H1 (cell line): ENCODE measurements at regions not wholly inside any gene's neighbourhood (a gene's known extent, or its start where the extent isn't known, plus 50 kb on each side); places are given as distances from the start of the nearest gene placed in this dataset.

Experiments used
- CTCF ChIA-PET: fragments of 300-600 bp; sonication (Branson Sonifier 250); formaldehyde crosslinking; loops from one replicate; lab custom pipeline; 2021; ENCODE audit not compliant: partially characterized antibody; lab: Charles Lee
- POLR2A ChIA-PET: fragments of 300-600 bp; sonication (Branson Sonifier 250); formaldehyde crosslinking; loops from one replicate; lab custom pipeline; 2021; ENCODE audit warnings: inconsistent platforms; ENCODE audit not compliant: partially characterized antibody; lab: Charles Lee
- DNase-seq, 2 experiments: peaks; one replicate each; pipeline versions ENCODE4 v3.0.0 to v3.0.0-alpha.2; 2010 to 2022; ENCODE audit warnings: low spot score in 2 of 2, low read depth in 1 of 2, mixed read lengths in 1 of 2
- FAIRE-seq: peaks from 2 replicates; lab custom pipeline; 2011; peaks lifted over from hg19 to GRCh38; lab: Jason Lieb, UNC
- H2AFZ ChIP-seq: 2 replicates; pipeline ENCODE4 v1.8.1; 2012; ENCODE audit warnings: low read length, inconsistent platforms
- H2AK5ac ChIP-seq: 2 replicates; pipeline ENCODE4 v1.6.1; 2013; ENCODE audit warnings: low read depth, low read length
- H2BK120ac ChIP-seq: replicated peaks from 2 replicates; pipeline ENCODE3; 2013; ENCODE audit warnings: low read depth, low read length, inconsistent platforms
- H2BK12ac ChIP-seq: 2 replicates; pipeline ENCODE4 v1.6.1; 2013; ENCODE audit warnings: low read depth, low read length
- H2BK15ac ChIP-seq: 2 replicates; pipeline ENCODE4 v1.6.1; 2013; ENCODE audit warnings: low read length
- H2BK20ac ChIP-seq: 2 replicates; pipeline ENCODE4 v1.6.1; 2013; ENCODE audit warnings: low read length
- H2BK5ac ChIP-seq: 2 replicates; pipeline ENCODE4 v1.6.1; 2013; ENCODE audit warnings: low read depth, low read length
- H3K14ac ChIP-seq: 2 replicates; pipeline ENCODE4 v1.6.1; 2013; ENCODE audit warnings: inconsistent platforms; ENCODE audit not compliant: insufficient read length
- H3K18ac ChIP-seq: 2 replicates; pipeline ENCODE4 v1.6.1; 2013; ENCODE audit warnings: low read length; ENCODE audit errors: extremely low read depth
- H3K23ac ChIP-seq: 2 replicates; pipeline ENCODE4 v1.6.1; 2013; ENCODE audit warnings: inconsistent platforms; ENCODE audit not compliant: insufficient read length
- H3K23me2 ChIP-seq: 2 replicates; pipeline ENCODE4 v1.6.1; 2013; ENCODE audit warnings: low read depth, low read length
- H3K27ac ChIP-seq: 2 replicates; pipeline ENCODE4 v1.6.1; 2011; ENCODE audit warnings: low read depth, low read length, inconsistent platforms
- H3K27me3 ChIP-seq, 4 experiments: replicated peaks in 1 of 4; 1 replicate in 1 of 4; 2 replicates in 3 of 4; pipeline versions ENCODE4 v1.6.1 to v1.8.1; 2011 to 2013; ENCODE audit warnings: low read length in 3 of 4, mild to moderate bottlenecking in 3 of 4, inconsistent platforms in 2 of 4, mixed read lengths in 2 of 4, moderate library complexity in 1 of 4; ENCODE audit not compliant: control insufficient read depth in 3 of 4, insufficient read depth in 3 of 4; ENCODE audit errors: extremely low read depth in 1 of 4
- H3K36me3 ChIP-seq, 4 experiments: 2 replicates each; pipeline versions ENCODE4 v1.6.1 to v1.8.1; 2011 to 2013; ENCODE audit warnings: mild to moderate bottlenecking in 4 of 4, low read length in 3 of 4, moderate library complexity in 2 of 4, control low read depth in 1 of 4, inconsistent platforms in 1 of 4; ENCODE audit not compliant: insufficient read depth in 4 of 4, control insufficient read depth in 2 of 4
- H3K4ac ChIP-seq: replicated peaks from 2 replicates; pipeline ENCODE3; 2013; ENCODE audit warnings: low read length, low read depth, mixed read lengths, inconsistent platforms; ENCODE audit not compliant: insufficient read length
- H3K4me1 ChIP-seq, 4 experiments: replicated peaks in 1 of 4; 1 replicate in 1 of 4; 2 replicates in 3 of 4; pipeline versions ENCODE4 v1.6.1 to v1.8.1; 2011 to 2013; ENCODE audit warnings: low read length in 3 of 4, inconsistent platforms in 2 of 4, mixed read lengths in 1 of 4; ENCODE audit not compliant: insufficient read depth in 4 of 4, control insufficient read depth in 3 of 4
- H3K4me2 ChIP-seq, 2 experiments: 2 replicates each; pipeline versions ENCODE4 v1.6.1 to v1.8.1; 2011 to 2013; ENCODE audit warnings: low read depth in 2 of 2, low read length in 2 of 2, control low read depth in 1 of 2, inconsistent platforms in 1 of 2, mild to moderate bottlenecking in 1 of 2; ENCODE audit not compliant: insufficient read depth in 1 of 2
- H3K4me3 ChIP-seq, 4 experiments: fragments of 200-600, 300-600 bp in 1 of 4; sonication (generic), shearing (Covaris generic), sonication (Bioruptor Twin) in 1 of 4; 2 replicates each; pipeline versions ENCODE4 v1.5.1 to v1.8.1; 2011 to 2016; ENCODE audit warnings: low read length in 4 of 4, low read depth in 3 of 4, control low read depth in 2 of 4, inconsistent platforms in 2 of 4, mild to moderate bottlenecking in 2 of 4, mixed read lengths in 1 of 4, moderate library complexity in 1 of 4; ENCODE audit not compliant: insufficient read depth in 2 of 4; ENCODE audit errors: extremely low read depth in 1 of 4
- H3K56ac ChIP-seq: replicated peaks from 2 replicates; pipeline ENCODE3; 2013; ENCODE audit warnings: low read depth, mild to moderate bottlenecking, mixed read lengths, low read length, inconsistent platforms; ENCODE audit not compliant: insufficient read length
- H3K79me1 ChIP-seq: 2 replicates; pipeline ENCODE4 v1.6.1; 2013; ENCODE audit warnings: low read depth, low read length, control low read depth
- H3K79me2 ChIP-seq, 2 experiments: 2 replicates each; pipeline versions ENCODE4 v1.6.1 to v1.8.1; 2012 to 2013; ENCODE audit warnings: low read length in 2 of 2, mild to moderate bottlenecking in 2 of 2, inconsistent platforms in 1 of 2; ENCODE audit not compliant: insufficient read depth in 2 of 2, control insufficient read depth in 1 of 2
- H3K9ac ChIP-seq, 4 experiments: replicated peaks in 1 of 4; 1 replicate in 1 of 4; 2 replicates in 3 of 4; pipeline versions ENCODE4 v1.6.1 to v1.8.1; 2011 to 2013; ENCODE audit warnings: low read depth in 3 of 4, low read length in 3 of 4, control low read depth in 2 of 4, mild to moderate bottlenecking in 2 of 4, moderate library complexity in 2 of 4, inconsistent platforms in 1 of 4; ENCODE audit errors: extremely low read depth in 1 of 4
- H3K9me3 ChIP-seq, 2 experiments: 2 replicates each; pipeline versions ENCODE4 v1.6.1 to v1.8.1; 2012 to 2013; ENCODE audit warnings: mild to moderate bottlenecking in 2 of 2, moderate library complexity in 2 of 2, control low read depth in 1 of 2, inconsistent platforms in 1 of 2, low read depth in 1 of 2, low read length in 1 of 2, mixed read lengths in 1 of 2; ENCODE audit not compliant: insufficient read depth in 2 of 2
- H4K20me1 ChIP-seq, 2 experiments: replicated peaks in 1 of 2; 2 replicates each; pipeline versions ENCODE3 to v1.8.1; 2011 to 2013; ENCODE audit warnings: inconsistent platforms in 2 of 2, low read length in 2 of 2, mild to moderate bottlenecking in 1 of 2; ENCODE audit not compliant: insufficient read depth in 2 of 2, control insufficient read depth in 1 of 2
- H4K5ac ChIP-seq: 2 replicates; pipeline ENCODE4 v1.6.1; 2013; ENCODE audit warnings: low read length, low read depth, mixed read lengths, inconsistent platforms; ENCODE audit not compliant: insufficient read length
- H4K8ac ChIP-seq: 2 replicates; pipeline ENCODE4 v1.8.0; 2013; ENCODE audit warnings: mild to moderate bottlenecking, moderate library complexity, low read length, inconsistent platforms; ENCODE audit not compliant: insufficient read depth; ENCODE audit errors: extremely low read depth
- H4K91ac ChIP-seq: replicated peaks from 2 replicates; pipeline ENCODE3; 2013; ENCODE audit warnings: low read length, mixed read lengths, inconsistent platforms; ENCODE audit not compliant: insufficient read length
- CBX5 ChIP-seq: fragments of 300-800, 300-1000 bp; sonication (generic); IDR thresholded peaks from 2 replicates; pipeline ENCODE4 v1.7.1; 2016; ENCODE audit warnings: antibody characterized with exemption, low read length, low read depth
- CEBPB ChIP-seq: IDR thresholded peaks from 2 replicates; pipeline ENCODE4 v1.6.1; 2012; ENCODE audit warnings: low read depth, low read length
- CHD2 ChIP-seq: IDR thresholded peaks from 2 replicates; pipeline ENCODE4 v1.6.1; 2012; ENCODE audit warnings: low read length, improper control_type of control experiment
- CREB1 ChIP-seq: IDR thresholded peaks from 2 replicates; pipeline ENCODE4 v1.6.1; 2012; ENCODE audit warnings: inconsistent platforms
- CTBP2 ChIP-seq: IDR thresholded peaks from 2 replicates; pipeline ENCODE4 v1.7.0; 2011; ENCODE audit warnings: borderline replicate concordance, mild to moderate bottlenecking, moderate library complexity, mixed read lengths, low read length; ENCODE audit not compliant: insufficient read depth, insufficient read length
- GABPA ChIP-seq: IDR thresholded peaks from 2 replicates; pipeline ENCODE4 v1.6.1; 2011; ENCODE audit warnings: mild to moderate bottlenecking, low read length, moderate library complexity, borderline replicate concordance; ENCODE audit not compliant: insufficient read depth
- KDM5A ChIP-seq: fragments of 200-600 bp; IDR thresholded peaks from 2 replicates; pipeline ENCODE4 v1.7.1; 2012; ENCODE audit warnings: mild to moderate bottlenecking, low read length, inconsistent platforms, mixed read lengths
- NANOG ChIP-seq: IDR thresholded peaks from 2 replicates; pipeline ENCODE4 v1.6.1; 2011; ENCODE audit warnings: low read length, low read depth, mild to moderate bottlenecking, inconsistent platforms; ENCODE audit not compliant: insufficient read depth, poor library complexity, severe bottlenecking
- NRF1 ChIP-seq: IDR thresholded peaks from 2 replicates; pipeline ENCODE4 v1.6.1; 2011; ENCODE audit warnings: mild to moderate bottlenecking, low read depth, low read length, improper control_type of control experiment
- RXRA ChIP-seq: IDR thresholded peaks from 2 replicates; pipeline ENCODE4 v1.6.1; 2011; ENCODE audit warnings: low read depth, mild to moderate bottlenecking, low read length, moderate library complexity; ENCODE audit not compliant: insufficient read depth
- SIX5 ChIP-seq: IDR thresholded peaks from 2 replicates; pipeline ENCODE4 v1.6.1; 2011; ENCODE audit warnings: mild to moderate bottlenecking, low read depth, low read length
- SRF ChIP-seq: IDR thresholded peaks from 2 replicates; pipeline ENCODE4 v1.6.1; 2011; ENCODE audit warnings: mild to moderate bottlenecking, low read depth, low read length, moderate library complexity
- SUZ12 ChIP-seq: fragments of 200-600 bp; sonication (generic); IDR thresholded peaks from 2 replicates; pipeline ENCODE4 v1.6.1; 2012; ENCODE audit warnings: mild to moderate bottlenecking, inconsistent platforms, low read length, moderate library complexity, mixed read lengths
- TEAD4 ChIP-seq: IDR thresholded peaks from 2 replicates; pipeline ENCODE4 v1.6.1; 2012; ENCODE audit warnings: low read depth, low read length, inconsistent platforms, mixed read lengths
- USF2 ChIP-seq: IDR thresholded peaks from 2 replicates; pipeline ENCODE4 v1.6.1; 2011; ENCODE audit warnings: low read length, improper control_type of control experiment
- WGBS, 2 experiments: shearing (Covaris generic) in 1 of 2; methylation state at CpG; one replicate each; pipeline versions ENCODE4 v1.1.6 to v1.1.7; 2013 to 2015; ENCODE audit warnings: low lambda C conversion rate in 2 of 2, mixed read lengths in 2 of 2, inconsistent platforms in 1 of 2, low coverage in 1 of 2, missing lambda C conversion rate in 1 of 2; ENCODE audit not compliant: insufficient replicate concordance in 2 of 2, insufficient coverage in 1 of 2, insufficient read length in 1 of 2; ENCODE audit errors: extremely low coverage in 1 of 2, missing lambda C conversion rate in 1 of 2; 5-methylcytosine and 5-hydroxymethylcytosine counted together

GRCh38 chr2:184178229-184178628 is 420.1 kb upstream of the ZNF804A start:
- Histone ChIP-seq H4K20me1 (no peaks in the 10 kb centered on the region), H2AFZ (no peak overlapping the region), H3K79me2 (no peaks in the 10 kb centered on the region), H3K27me3 (no peaks in the 10 kb centered on the region), H3K36me3 (no peaks in the 10 kb centered on the region), H3K23ac (no peak overlapping the region), H2BK5ac (no peak overlapping the region), H3K56ac (no peak overlapping the region), H2BK120ac (no peak overlapping the region), H3K9ac (no peak overlapping the region), H3K18ac (no peak overlapping the region), H4K5ac (no peak overlapping the region), H2AK5ac (no peak overlapping the region), H2BK20ac (no peak overlapping the region), H3K9me3 (no peaks in the 10 kb centered on the region), H4K91ac (no peak overlapping the region), H3K23me2 (no peaks in the 10 kb centered on the region), H2BK12ac (no peak overlapping the region), H4K8ac (no peak overlapping the region), H3K4ac (no peak overlapping the region), H3K4me1 (no peaks in the 10 kb centered on the region), H3K4me3 (no peak overlapping the region), H3K4me2 (no peak overlapping the region), H2BK15ac (no peak overlapping the region), H3K27ac (no peak overlapping the region), H3K14ac (no peak overlapping the region), H3K79me1 (no peaks in the 10 kb centered on the region)
- ChIA-PET CTCF (interaction anchor here (0.7 kb wide), 1 partner anchor 45 kb away, joined by 4 read pairs; no protein-coding TSS in a partner anchor), POLR2A (no interaction called here)
- 88% methylated on average over 3 of the region's 3 CpGs; no CpG with 5 or more reads in 1 of the 2 experiments for WGBS, 2 experiments
- DNase-seq (no peak), FAIRE-seq (no peak)
- TF ChIP-seq TEAD4 (no peak), KDM5A (no peak), SUZ12 (no peak), SIX5 (no peak), RXRA (no peak), CHD2 (no peak), SRF (no peak), GABPA (no peak), CEBPB (no peak), NRF1 (no peak), CBX5 (no peak), CREB1 (no peak), NANOG (no peak), USF2 (no peak), CTBP2 (no peak)
